CD14-positive monocyte (primary cell): ENCODE measurements at regions not wholly inside any gene's neighbourhood (a gene's known extent, or its start where the extent isn't known, plus 50 kb on each side); places are given as distances from the start of the nearest gene placed in this dataset.

Source experiments
- DNase-seq, 3 donors: peaks; one replicate each; pipeline ENCODE4 v3.0.0-alpha.2; 2011 to 2022
- H2AFZ ChIP-seq: 2 replicates; pipeline ENCODE4 v1.6.0; 2012; ENCODE audit warnings: mild to moderate bottlenecking, low read depth, low read length, inconsistent platforms; ENCODE audit not compliant: insufficient read depth, poor library complexity, severe bottlenecking
- H3K27ac ChIP-seq, 2 donors: 1 replicate in 1 of 2; 2 replicates in 1 of 2; pipeline ENCODE4 v1.5.1; 2012 to 2013; ENCODE audit warnings: low read length in 2 of 2, control low read depth in 1 of 2, inconsistent platforms in 1 of 2, low read depth in 1 of 2, mild to moderate bottlenecking in 1 of 2
- H3K27me3 ChIP-seq, 2 donors: one replicate each; pipeline versions ENCODE4 v1.6.0 to v1.6.1; 2011 to 2013; ENCODE audit warnings: low read length in 2 of 2; ENCODE audit not compliant: control insufficient read depth in 2 of 2, insufficient read depth in 2 of 2
- H3K36me3 ChIP-seq, 2 donors: replicated peaks in 1 of 2; 1 replicate in 1 of 2; 2 replicates in 1 of 2; pipeline versions ENCODE4 v1.5.1 to v1.6.1; 2012 to 2013; ENCODE audit warnings: low read length in 2 of 2, control low read depth in 1 of 2, inconsistent platforms in 1 of 2, mild to moderate bottlenecking in 1 of 2; ENCODE audit not compliant: insufficient read depth in 2 of 2, control insufficient read depth in 1 of 2
- H3K4me1 ChIP-seq, 2 donors: 1 replicate in 1 of 2; 2 replicates in 1 of 2; pipeline versions ENCODE4 v1.5.1 to v1.6.1; 2012 to 2013; ENCODE audit warnings: low read length in 2 of 2, control low read depth in 1 of 2, inconsistent platforms in 1 of 2, mild to moderate bottlenecking in 1 of 2, moderate library complexity in 1 of 2; ENCODE audit not compliant: insufficient read depth in 2 of 2, control insufficient read depth in 1 of 2
- H3K4me2 ChIP-seq: replicated peaks from 2 replicates; pipeline ENCODE3; 2012; ENCODE audit warnings: low read length, moderate library complexity, mild to moderate bottlenecking; ENCODE audit not compliant: poor library complexity, severe bottlenecking; ENCODE audit errors: extremely low read depth
- H3K4me3 ChIP-seq, 3 experiments: fragments of 200-600 bp in 1 of 3; sonication (generic) in 1 of 3; replicated peaks in 1 of 3; 1 replicate in 2 of 3; 2 replicates in 1 of 3; pipeline ENCODE4 v1.5.1; 2011 to 2013; ENCODE audit warnings: low read length in 3 of 3, mild to moderate bottlenecking in 3 of 3, control low read depth in 2 of 3, low read depth in 2 of 3, inconsistent platforms in 1 of 3, moderate library complexity in 1 of 3
- H3K79me2 ChIP-seq: 2 replicates; pipeline ENCODE4 v1.6.0; 2012; ENCODE audit warnings: mild to moderate bottlenecking, control low read depth, inconsistent platforms, low read length, moderate library complexity; ENCODE audit not compliant: insufficient read depth
- H3K9ac ChIP-seq: 2 replicates; pipeline ENCODE4 v1.6.0; 2017; ENCODE audit warnings: low read length, mild to moderate bottlenecking; ENCODE audit not compliant: insufficient read depth, poor library complexity, severe bottlenecking
- H3K9me3 ChIP-seq, 2 donors: replicated peaks in 1 of 2; 1 replicate in 1 of 2; 2 replicates in 1 of 2; pipeline versions ENCODE4 v1.5.1 to v1.6.1; 2012 to 2013; ENCODE audit warnings: low read length in 2 of 2, control low read depth in 1 of 2; ENCODE audit not compliant: control insufficient read depth in 1 of 2, insufficient read depth in 1 of 2
- H4K20me1 ChIP-seq: 2 replicates; pipeline ENCODE4 v1.6.0; 2012; ENCODE audit warnings: mild to moderate bottlenecking, low read length, control low read depth, moderate library complexity; ENCODE audit not compliant: insufficient read depth
- H3K27ac Mint-ChIP-seq, 7 donors: one replicate each; pipeline ENCODE4 v1.8.0; 2020; ENCODE audit warnings: mild to moderate bottlenecking in 7 of 7, mixed read lengths in 7 of 7, moderate library complexity in 6 of 7, inconsistent platforms in 2 of 7
- H3K27me3 Mint-ChIP-seq, 3 donors: one replicate each; pipeline ENCODE4 v1.8.0; 2021 to 2022; ENCODE audit warnings: low read depth in 3 of 3, mild to moderate bottlenecking in 3 of 3, mixed read lengths in 3 of 3, moderate library complexity in 3 of 3, inconsistent platforms in 1 of 3
- H3K36me3 Mint-ChIP-seq, 2 donors: one replicate each; pipeline ENCODE4 v1.8.0; 2020; ENCODE audit warnings: mixed read lengths in 2 of 2, inconsistent platforms in 1 of 2, mild to moderate bottlenecking in 1 of 2
- H3K4me1 Mint-ChIP-seq: one replicate; pipeline ENCODE4 v1.8.0; 2020; ENCODE audit warnings: mild to moderate bottlenecking, mixed read lengths
- H3K4me3 Mint-ChIP-seq, 2 donors: one replicate each; pipeline ENCODE4 v1.8.0; 2020; ENCODE audit warnings: mild to moderate bottlenecking in 2 of 2, mixed read lengths in 2 of 2, moderate library complexity in 1 of 2
- H3K9me3 Mint-ChIP-seq, 7 donors: one replicate each; pipeline ENCODE4 v1.8.0; 2020 to 2022; ENCODE audit warnings: mixed read lengths in 7 of 7, mild to moderate bottlenecking in 6 of 7, moderate library complexity in 6 of 7, inconsistent platforms in 2 of 7
- CTCF ChIP-seq: fragments of 200-600 bp; IDR thresholded peaks from one replicate; pipeline ENCODE4 v1.8.0; 2022; ENCODE audit warnings: antibody characterized with exemption, mild to moderate bottlenecking
- WGBS: methylation state at CpG from one replicate; pipeline ENCODE4 v1.1.5; 2013; ENCODE audit warnings: missing lambda C conversion rate; ENCODE audit not compliant: insufficient coverage; 5-methylcytosine and 5-hydroxymethylcytosine counted together
- intact Hi-C, 2 donors: fragments of 100-400 bp; cut with micrococcal nuclease; formaldehyde crosslinking; loops; one replicate each; pipeline versions ENCODE4 v1.15.0 to v1.15.1; 2023

GRCh38 chr2:129784486-129784885 is 195.0 kb upstream of the RAB6C start:
- no peaks in the 10 kb centered on the region for H3K36me3 ChIP-seq
- H3K27ac Mint-ChIP-seq, result no peak overlapping the region
- no peak overlapping the region for H2AFZ ChIP-seq
- no peaks in the 10 kb centered on the region for H3K4me1 Mint-ChIP-seq
- peaks cover 5 to 15% (median 9%) of the 10 kb centered on the region in 3 donors for H3K27me3 Mint-ChIP-seq
- no peak for DNase-seq
- H3K9me3 Mint-ChIP-seq, result peaks cover 0 to 9% (median 3%) of the 10 kb centered on the region in 7 donors
- no peak overlapping the region for H3K4me3 ChIP-seq
- H3K9me3 ChIP-seq, result no peaks in the 10 kb centered on the region
- H3K27ac ChIP-seq, result no peak overlapping the region
- no peaks in the 10 kb centered on the region for H3K27me3 ChIP-seq
- H4K20me1 ChIP-seq, result no peaks in the 10 kb centered on the region
- H3K4me2 ChIP-seq, result no peak overlapping the region
- H3K4me1 ChIP-seq, result no peaks in the 10 kb centered on the region
- no peak for TF ChIP-seq CTCF
- intact Hi-C loops, result no loop called here
- no peaks in the 10 kb centered on the region for H3K79me2 ChIP-seq
- H3K9ac ChIP-seq, result no peak overlapping the region
- H3K4me3 Mint-ChIP-seq, result no peak overlapping the region
- H3K36me3 Mint-ChIP-seq, result no peaks in the 10 kb centered on the region
- WGBS, result 97% methylated on average over 6 of the region's 6 CpGs

DNA sequence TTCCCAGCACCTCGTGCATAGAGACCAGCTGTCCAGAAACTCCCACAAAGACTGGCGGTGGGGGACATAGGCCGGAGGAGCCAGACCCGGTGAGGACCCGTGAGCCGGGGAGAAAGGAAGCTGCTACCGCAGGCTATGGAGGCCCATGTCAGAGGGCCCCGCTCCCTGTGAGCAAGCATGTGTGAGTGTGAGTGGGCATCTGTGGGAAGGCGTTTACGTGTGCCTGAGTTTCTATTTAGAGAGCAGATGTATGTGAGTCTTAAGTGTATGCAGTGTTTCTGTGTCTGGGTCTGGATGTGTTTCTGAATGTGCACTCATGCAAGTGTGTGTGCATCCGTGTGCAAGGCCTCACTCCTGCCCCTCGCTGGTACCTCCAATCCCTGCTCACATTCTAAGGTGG is 187.8 kb upstream of the RAB6C start:
- no peaks in the 10 kb centered on the region for H4K20me1 ChIP-seq
- no peak overlapping the region for H2AFZ ChIP-seq
- H3K4me3 ChIP-seq, result no peak overlapping the region
- Mint-ChIP-seq H3K9me3 (peaks cover 2 to 10% (median 3%) of the 10 kb centered on the region in 7 donors), H3K27me3 (peaks cover 4 to 7% (median 5%) of the 10 kb centered on the region in 3 donors), H3K36me3 (no peaks in the 10 kb centered on the region), H3K4me1 (no peaks in the 10 kb centered on the region), H3K27ac (no peak overlapping the region), H3K4me3 (no peak overlapping the region)
- WGBS, result 91% methylated on average over 7 of the region's 12 CpGs
- intact Hi-C loops, result no loop called here
- H3K9ac ChIP-seq, result no peak overlapping the region
- no peaks in the 10 kb centered on the region for H3K27me3 ChIP-seq
- no peaks in the 10 kb centered on the region for H3K36me3 ChIP-seq
- no peaks in the 10 kb centered on the region for H3K79me2 ChIP-seq
- no peak for TF ChIP-seq CTCF
- H3K4me2 ChIP-seq, result no peak overlapping the region
- DNase-seq, result no peak
- H3K9me3 ChIP-seq, result peaks cover 0 to 3% of the 10 kb centered on the region in 2 donors
- H3K27ac ChIP-seq, result no peak overlapping the region
- no peaks in the 10 kb centered on the region for H3K4me1 ChIP-seq
